ENCODE measurements at regions not wholly inside any gene's neighbourhood (a gene's known extent, or its start where the extent isn't known, plus 50 kb on each side); places are given as distances from the start of the nearest gene placed in this dataset.
"Not testable (repeated sequence)": the region's sequence is repeated elsewhere in the genome, so short reads cannot be mapped to it uniquely, and the experiment has no call there.

GRCh38 chr12:60602601-60603000 lies 1006.8 kb downstream of the SLC16A7 start:
- DNase-seq (ENCODE audit: insufficient read length, low spot score) (no peak), FAIRE-seq (no peak)

- not testable (repeated sequence) for DNase-seq (ENCODE audit: insufficient read length, low spot score); FAIRE-seq
These were observed 1007.6 kb downstream of the SLC16A7 start for GRCh38 chr12:60603475-60603874.

GRCh38 chr12:60616400-60616799 lies 1020.6 kb downstream of the SLC16A7 start:
- FAIRE-seq, result no peak
- DNase-seq (ENCODE audit: insufficient read length, low spot score), result no peak

GRCh38 chr12:60630796-60631195 lies 1035.0 kb downstream of the SLC16A7 start:
- no peak for FAIRE-seq
- no peak for DNase-seq (ENCODE audit: insufficient read length, low spot score)

GRCh38 chr12:60644076-60644475 lies 1048.2 kb downstream of the SLC16A7 start:
- DNase-seq (ENCODE audit: insufficient read length, low spot score) (no peak), FAIRE-seq (no peak)

GRCh38 chr12:60666895-60667294 lies 1071.1 kb downstream of the SLC16A7 start:
- DNase-seq (ENCODE audit: insufficient read length, low spot score) (no peak), FAIRE-seq (no peak)

- DNase-seq (ENCODE audit: insufficient read length, low spot score) (no peak), FAIRE-seq (no peak)
These were observed 1077.1 kb downstream of the SLC16A7 start for GRCh38 chr12:60672949-60673348.

GRCh38 chr12:60684988-60685655 lies 1089.3 kb downstream of the SLC16A7 start:
- DNase-seq (ENCODE audit: insufficient read length, low spot score) (no peak), FAIRE-seq (no peak)

- DNase-seq (ENCODE audit: insufficient read length, low spot score), result no peak
- FAIRE-seq, result no peak
These were observed 1093.3 kb downstream of the SLC16A7 start for GRCh38 chr12:60689137-60689536.

GRCh38 chr12:60693019-60693626 lies 1097.3 kb downstream of the SLC16A7 start:
- DNase-seq (ENCODE audit: insufficient read length, low spot score) (no peak), FAIRE-seq (no peak)

- no peak for FAIRE-seq
- DNase-seq (ENCODE audit: insufficient read length, low spot score), result no peak
These were observed 1108.5 kb downstream of the SLC16A7 start for GRCh38 chr12:60704171-60704914.

- no peak for DNase-seq (ENCODE audit: insufficient read length, low spot score)
- FAIRE-seq, result no peak
These were observed 1114.4 kb downstream of the SLC16A7 start for GRCh38 chr12:60710246-60710645.

GRCh38 chr12:60714141-60714900 lies 1118.5 kb downstream of the SLC16A7 start:
- DNase-seq (ENCODE audit: insufficient read length, low spot score) (no peak), FAIRE-seq (no peak)

- DNase-seq (ENCODE audit: insufficient read length, low spot score) (no peak), FAIRE-seq (no peak)
These were observed 1128.6 kb downstream of the SLC16A7 start for GRCh38 chr12:60724475-60724874.

- no peak for FAIRE-seq
- DNase-seq (ENCODE audit: insufficient read length, low spot score), result no peak
These were observed 1129.2 kb downstream of the SLC16A7 start for GRCh38 chr12:60724984-60725383.

- FAIRE-seq, result no peak
- DNase-seq (ENCODE audit: insufficient read length, low spot score), result no peak
These were observed 1156.8 kb downstream of the SLC16A7 start for GRCh38 chr12:60752589-60752988.

- DNase-seq (ENCODE audit: insufficient read length, low spot score) (no peak), FAIRE-seq (no peak)
These were observed 1162.4 kb downstream of the SLC16A7 start for GRCh38 chr12:60758224-60758623.

- FAIRE-seq (no peak), DNase-seq (ENCODE audit: insufficient read length, low spot score) (no peak)
These were observed 1165.1 kb downstream of the SLC16A7 start for GRCh38 chr12:60760965-60761364.

GRCh38 chr12:60801166-60801565 lies 1205.3 kb downstream of the SLC16A7 start:
- not testable (repeated sequence) for DNase-seq (ENCODE audit: insufficient read length, low spot score); FAIRE-seq

GRCh38 chr12:60803147-60803546 lies 1207.3 kb downstream of the SLC16A7 start:
- DNase-seq (ENCODE audit: insufficient read length, low spot score) (no peak), FAIRE-seq (no peak)

GRCh38 chr12:60805364-60805763 lies 1209.5 kb downstream of the SLC16A7 start:
- DNase-seq (ENCODE audit: insufficient read length, low spot score), result no peak
- no peak for FAIRE-seq

All from HTR-8/SVneo (cell line).